Suprapubic skin (tissue), 4 donors: ENCODE measurements at regions not wholly inside any gene's neighbourhood (a gene's known extent, or its start where the extent isn't known, plus 50 kb on each side); places are given as distances from the start of the nearest gene placed in this dataset.

Source experiments
- DNase-seq, 2 donors: peaks; one replicate each; pipeline ENCODE4 v3.0.0-alpha.2; 2019; ENCODE audit warnings: low spot score in 2 of 2
- H3K27ac ChIP-seq: fragments of 200-600 bp; sonication (generic); one replicate; pipeline ENCODE4 v1.5.1; 2019
- H3K27me3 ChIP-seq: fragments of 200-600 bp; sonication (generic); one replicate; pipeline ENCODE4 v1.5.1; 2019
- H3K36me3 ChIP-seq: fragments of 200-600 bp; sonication (generic); one replicate; pipeline ENCODE4 v1.5.1; 2019
- H3K4me1 ChIP-seq: fragments of 200-600 bp; sonication (generic); one replicate; pipeline ENCODE4 v1.5.1; 2019
- H3K4me3 ChIP-seq: fragments of 200-600 bp; sonication (generic); one replicate; pipeline ENCODE4 v1.5.1; 2019; ENCODE audit warnings: mild to moderate bottlenecking
- H3K9me3 ChIP-seq: fragments of 200-600 bp; sonication (generic); one replicate; pipeline ENCODE4 v1.5.1; 2019
- EP300 ChIP-seq: sonication (generic); formaldehyde crosslinking; IDR thresholded peaks from one replicate; pipeline ENCODE4 v1.6.1; 2017; ENCODE audit warnings: antibody characterized with exemption
- POLR2A ChIP-seq, 2 donors: fragments of 450-650 bp; IDR thresholded peaks; one replicate each; pipeline ENCODE4 v1.6.1; 2017; ENCODE audit warnings: antibody characterized with exemption in 2 of 2, mild to moderate bottlenecking in 2 of 2, moderate library complexity in 2 of 2
- POLR2AphosphoS5 ChIP-seq, 3 donors: sonication (generic); formaldehyde crosslinking; IDR thresholded peaks; one replicate each; pipeline ENCODE4 v1.6.1; 2017; ENCODE audit warnings: antibody characterized with exemption in 3 of 3
- WGBS: methylation state at CpG from one replicate; pipeline ENCODE4 v1.1.5; 2018; 5-methylcytosine and 5-hydroxymethylcytosine counted together
- TF ChIP-seq, protein P1 (sequence below), 2 donors: fragments of 200-600 bp in 1 of 2; fragments of 450-650 bp in 1 of 2; sonication (generic) in 1 of 2; IDR thresholded peaks; one replicate each; pipeline ENCODE4 v1.5.1; 2016 to 2019; ENCODE audit warnings: antibody characterized with exemption in 2 of 2, mild to moderate bottlenecking in 1 of 2, moderate library complexity in 1 of 2

DNA sequence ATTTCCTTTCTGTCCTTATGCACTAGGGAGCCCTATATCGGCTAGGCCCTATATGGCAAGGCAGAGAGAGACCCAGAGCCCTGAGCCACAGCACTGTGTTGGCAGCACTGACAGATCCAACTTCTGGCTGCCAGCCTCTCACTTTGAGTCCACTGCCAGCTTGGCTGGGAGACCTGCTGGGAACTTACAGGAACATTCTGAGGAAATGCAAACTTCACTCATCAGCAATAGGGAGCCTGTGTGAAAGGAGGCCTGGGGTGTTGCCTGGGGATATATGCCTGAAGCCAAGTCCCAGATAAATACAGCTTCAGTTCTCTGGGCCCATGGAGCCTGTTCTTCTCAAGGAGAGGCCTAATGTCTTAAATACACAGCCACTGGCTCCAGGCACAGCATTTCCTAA, 78.0 kb downstream of the ADRB2 start:
- 20% methylated on average over 1 of the region's 1 CpG for WGBS
- no peak for DNase-seq
- Histone ChIP-seq H3K36me3 (no peaks in the 10 kb centered on the region), H3K27me3 (no peaks in the 10 kb centered on the region), H3K4me3 (no peak overlapping the region), H3K27ac (no peak overlapping the region), H3K4me1 (peaks cover 17% of the 10 kb centered on the region), H3K9me3 (no peaks in the 10 kb centered on the region)
- TF ChIP-seq POLR2A (IDR thresholded peaks at IDR 0.05) (no peak), EP300 (no peak), POLR2AphosphoS5 (IDR thresholded peaks at IDR 0.05) (no peak)
- TF ChIP-seq, protein P1, sequence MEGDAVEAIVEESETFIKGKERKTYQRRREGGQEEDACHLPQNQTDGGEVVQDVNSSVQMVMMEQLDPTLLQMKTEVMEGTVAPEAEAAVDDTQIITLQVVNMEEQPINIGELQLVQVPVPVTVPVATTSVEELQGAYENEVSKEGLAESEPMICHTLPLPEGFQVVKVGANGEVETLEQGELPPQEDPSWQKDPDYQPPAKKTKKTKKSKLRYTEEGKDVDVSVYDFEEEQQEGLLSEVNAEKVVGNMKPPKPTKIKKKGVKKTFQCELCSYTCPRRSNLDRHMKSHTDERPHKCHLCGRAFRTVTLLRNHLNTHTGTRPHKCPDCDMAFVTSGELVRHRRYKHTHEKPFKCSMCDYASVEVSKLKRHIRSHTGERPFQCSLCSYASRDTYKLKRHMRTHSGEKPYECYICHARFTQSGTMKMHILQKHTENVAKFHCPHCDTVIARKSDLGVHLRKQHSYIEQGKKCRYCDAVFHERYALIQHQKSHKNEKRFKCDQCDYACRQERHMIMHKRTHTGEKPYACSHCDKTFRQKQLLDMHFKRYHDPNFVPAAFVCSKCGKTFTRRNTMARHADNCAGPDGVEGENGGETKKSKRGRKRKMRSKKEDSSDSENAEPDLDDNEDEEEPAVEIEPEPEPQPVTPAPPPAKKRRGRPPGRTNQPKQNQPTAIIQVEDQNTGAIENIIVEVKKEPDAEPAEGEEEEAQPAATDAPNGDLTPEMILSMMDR (IDR thresholded peaks at IDR 0.05): no peak

DNA sequence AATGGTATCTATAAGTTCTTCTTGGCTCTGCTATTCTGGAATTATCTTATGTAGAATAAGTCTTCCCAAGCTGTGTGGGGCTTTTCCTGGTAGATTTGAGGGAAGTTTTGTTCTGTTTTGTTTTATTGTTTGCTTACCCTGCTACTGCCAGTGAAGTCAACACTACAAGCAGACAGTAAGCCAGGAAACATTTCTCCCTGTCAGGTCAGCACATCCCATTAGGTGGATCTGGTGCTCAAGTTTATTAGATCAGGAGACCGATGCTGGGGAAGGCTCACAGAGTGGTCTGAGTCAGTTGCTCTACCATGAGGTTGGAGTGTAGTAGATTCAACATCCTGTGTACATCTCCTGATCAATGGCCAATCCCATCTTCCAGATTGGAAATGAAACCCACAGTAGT, 79.1 kb downstream of the ADRB2 start:
- peaks cover 28% of the 10 kb centered on the region for H3K4me1 ChIP-seq
- WGBS: 100% methylated on average over 1 of the region's 1 CpG
- H3K9me3 ChIP-seq: no peaks in the 10 kb centered on the region
- H3K27ac ChIP-seq: no peak overlapping the region
- H3K36me3 ChIP-seq: no peaks in the 10 kb centered on the region
- TF ChIP-seq POLR2AphosphoS5 (IDR thresholded peaks at IDR 0.05): no peak
- TF ChIP-seq, protein P1 (IDR thresholded peaks at IDR 0.05): no peak
- no peak for TF ChIP-seq EP300
- no peak for TF ChIP-seq POLR2A (IDR thresholded peaks at IDR 0.05)
- no peaks in the 10 kb centered on the region for H3K27me3 ChIP-seq
- H3K4me3 ChIP-seq: no peak overlapping the region
- no peak for DNase-seq

DNA sequence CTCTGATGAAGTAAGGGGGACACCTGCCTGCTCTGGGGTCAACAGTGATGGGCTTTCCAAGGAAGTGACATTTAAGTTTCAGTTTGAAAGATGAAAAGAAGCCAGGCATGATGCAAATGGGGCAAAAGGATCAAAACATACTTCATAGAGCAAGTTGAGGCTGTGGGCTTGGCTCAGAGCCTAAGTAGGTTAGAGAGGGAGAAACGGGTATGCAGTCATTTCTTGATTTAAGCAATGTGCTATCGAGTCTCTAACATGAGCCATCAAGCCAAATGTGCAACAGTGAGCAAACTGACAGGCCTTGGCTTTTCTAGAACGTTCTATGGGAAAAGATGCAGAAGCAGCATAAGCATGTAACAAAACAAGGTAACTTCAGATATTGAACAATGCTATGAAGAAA, 80.6 kb downstream of the ADRB2 start:
- TF ChIP-seq, protein P1 (IDR thresholded peaks at IDR 0.05): no peak
- TF ChIP-seq EP300 (no peak), POLR2AphosphoS5 (IDR thresholded peaks at IDR 0.05) (no peak), POLR2A (IDR thresholded peaks at IDR 0.05) (no peak)
- no peak overlapping the region for H3K27ac ChIP-seq
- H3K4me1 ChIP-seq: peaks cover 42% of the 10 kb centered on the region
- H3K27me3 ChIP-seq: no peaks in the 10 kb centered on the region
- WGBS: 66% methylated on average over 3 of the region's 3 CpGs
- DNase-seq: no peak
- H3K36me3 ChIP-seq: no peaks in the 10 kb centered on the region
- no peaks in the 10 kb centered on the region for H3K9me3 ChIP-seq
- H3K4me3 ChIP-seq: no peak overlapping the region

DNA sequence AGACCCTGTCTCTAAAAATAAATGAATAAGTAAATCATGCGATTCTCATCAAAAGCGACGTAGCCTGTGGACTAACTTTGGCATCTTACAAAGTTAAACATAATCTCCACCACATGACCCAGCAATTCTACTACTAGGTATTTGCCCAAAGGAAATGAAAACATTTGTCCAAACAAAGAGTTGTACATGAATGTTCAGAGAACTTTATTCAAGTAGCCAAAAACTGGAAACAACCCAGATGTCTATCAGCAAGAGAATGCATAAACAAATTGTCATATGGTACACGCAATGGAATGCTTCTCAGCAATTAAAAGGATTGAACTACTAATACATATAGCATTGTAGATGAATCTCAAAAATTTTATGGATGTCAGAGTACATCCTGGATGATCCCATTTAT, 82.6 kb downstream of the ADRB2 start:
- Histone ChIP-seq H3K27me3 (no peaks in the 10 kb centered on the region), H3K4me3 (no peak overlapping the region), H3K9me3 (no peaks in the 10 kb centered on the region), H3K4me1 (peaks cover 61% of the 10 kb centered on the region), H3K36me3 (no peaks in the 10 kb centered on the region), H3K27ac (no peak overlapping the region)
- no peak for DNase-seq
- WGBS: 62% methylated on average over 4 of the region's 4 CpGs
- no peak for TF ChIP-seq EP300
- TF ChIP-seq POLR2A (IDR thresholded peaks at IDR 0.05): no peak
- TF ChIP-seq POLR2AphosphoS5 (IDR thresholded peaks at IDR 0.05): no peak
- TF ChIP-seq, protein P1 (IDR thresholded peaks at IDR 0.05): no peak

DNA sequence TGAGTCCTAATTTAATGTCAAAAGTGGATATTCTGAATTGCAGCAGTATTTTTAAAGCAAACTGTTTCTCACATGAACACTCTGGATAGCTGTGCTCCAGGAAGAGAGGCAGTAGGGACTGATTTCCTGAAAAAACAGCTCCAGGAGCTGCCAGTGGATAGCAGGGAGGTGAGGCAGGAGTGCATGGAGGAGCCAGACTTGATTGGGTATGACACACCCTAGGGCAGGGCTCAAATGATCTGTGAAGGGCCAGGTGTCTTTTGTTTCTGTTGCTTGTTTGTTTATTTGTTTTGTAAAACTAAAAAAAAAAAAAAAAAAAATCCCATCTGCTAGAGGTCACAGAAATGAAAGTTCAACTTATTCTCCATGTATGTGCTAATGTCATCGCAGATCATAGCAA, 83.4 kb downstream of the ADRB2 start:
- no peak for DNase-seq
- Histone ChIP-seq H3K4me3 (no peak overlapping the region), H3K4me1 (peaks cover 61% of the 10 kb centered on the region), H3K27ac (no peak overlapping the region), H3K36me3 (no peaks in the 10 kb centered on the region), H3K27me3 (no peaks in the 10 kb centered on the region), H3K9me3 (no peaks in the 10 kb centered on the region)
- WGBS: 80% methylated on average over 1 of the region's 1 CpG
- TF ChIP-seq EP300: no peak
- no peak for TF ChIP-seq POLR2A (IDR thresholded peaks at IDR 0.05)
- TF ChIP-seq POLR2AphosphoS5 (IDR thresholded peaks at IDR 0.05): no peak
- TF ChIP-seq, protein P1 (IDR thresholded peaks at IDR 0.05): no peak
